ENCODE measurements at regions not wholly inside any gene's neighbourhood (a gene's known extent, or its start where the extent isn't known, plus 50 kb on each side); places are given as distances from the start of the nearest gene placed in this dataset.
"Not testable (repeated sequence)": the region's sequence is repeated elsewhere in the genome, so short reads cannot be mapped to it uniquely, and the experiment has no call there.

DNA sequence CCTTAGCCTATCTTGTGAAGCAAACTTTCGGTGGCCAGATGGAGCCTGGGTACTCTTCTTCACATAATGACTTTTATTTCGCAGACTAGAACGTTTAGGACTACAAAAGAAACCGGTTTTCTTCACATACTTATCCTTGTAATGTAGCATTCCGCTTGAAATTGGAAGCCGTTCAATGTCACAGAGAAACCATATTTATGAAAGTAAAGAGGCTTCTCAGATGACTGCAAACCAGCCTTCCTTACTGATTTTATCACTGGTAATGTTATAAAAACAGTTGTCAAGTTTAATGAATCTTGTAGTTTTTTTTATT lies 94.1 kb downstream of the PPIAL4G start:
- DNase-seq (ENCODE audit: low read depth) = no peak
- TF ChIP-seq, protein P1, sequence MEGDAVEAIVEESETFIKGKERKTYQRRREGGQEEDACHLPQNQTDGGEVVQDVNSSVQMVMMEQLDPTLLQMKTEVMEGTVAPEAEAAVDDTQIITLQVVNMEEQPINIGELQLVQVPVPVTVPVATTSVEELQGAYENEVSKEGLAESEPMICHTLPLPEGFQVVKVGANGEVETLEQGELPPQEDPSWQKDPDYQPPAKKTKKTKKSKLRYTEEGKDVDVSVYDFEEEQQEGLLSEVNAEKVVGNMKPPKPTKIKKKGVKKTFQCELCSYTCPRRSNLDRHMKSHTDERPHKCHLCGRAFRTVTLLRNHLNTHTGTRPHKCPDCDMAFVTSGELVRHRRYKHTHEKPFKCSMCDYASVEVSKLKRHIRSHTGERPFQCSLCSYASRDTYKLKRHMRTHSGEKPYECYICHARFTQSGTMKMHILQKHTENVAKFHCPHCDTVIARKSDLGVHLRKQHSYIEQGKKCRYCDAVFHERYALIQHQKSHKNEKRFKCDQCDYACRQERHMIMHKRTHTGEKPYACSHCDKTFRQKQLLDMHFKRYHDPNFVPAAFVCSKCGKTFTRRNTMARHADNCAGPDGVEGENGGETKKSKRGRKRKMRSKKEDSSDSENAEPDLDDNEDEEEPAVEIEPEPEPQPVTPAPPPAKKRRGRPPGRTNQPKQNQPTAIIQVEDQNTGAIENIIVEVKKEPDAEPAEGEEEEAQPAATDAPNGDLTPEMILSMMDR (IDR thresholded peaks at IDR 0.05; ENCODE audit: control insufficient read depth, insufficient read depth, low read depth, low read length, missing control alignments) = no peak
- peak overlapping the region; percentile 60 for H3K4me3 ChIP-seq (ENCODE audit: control insufficient read depth, low read depth, low read length)

DNA sequence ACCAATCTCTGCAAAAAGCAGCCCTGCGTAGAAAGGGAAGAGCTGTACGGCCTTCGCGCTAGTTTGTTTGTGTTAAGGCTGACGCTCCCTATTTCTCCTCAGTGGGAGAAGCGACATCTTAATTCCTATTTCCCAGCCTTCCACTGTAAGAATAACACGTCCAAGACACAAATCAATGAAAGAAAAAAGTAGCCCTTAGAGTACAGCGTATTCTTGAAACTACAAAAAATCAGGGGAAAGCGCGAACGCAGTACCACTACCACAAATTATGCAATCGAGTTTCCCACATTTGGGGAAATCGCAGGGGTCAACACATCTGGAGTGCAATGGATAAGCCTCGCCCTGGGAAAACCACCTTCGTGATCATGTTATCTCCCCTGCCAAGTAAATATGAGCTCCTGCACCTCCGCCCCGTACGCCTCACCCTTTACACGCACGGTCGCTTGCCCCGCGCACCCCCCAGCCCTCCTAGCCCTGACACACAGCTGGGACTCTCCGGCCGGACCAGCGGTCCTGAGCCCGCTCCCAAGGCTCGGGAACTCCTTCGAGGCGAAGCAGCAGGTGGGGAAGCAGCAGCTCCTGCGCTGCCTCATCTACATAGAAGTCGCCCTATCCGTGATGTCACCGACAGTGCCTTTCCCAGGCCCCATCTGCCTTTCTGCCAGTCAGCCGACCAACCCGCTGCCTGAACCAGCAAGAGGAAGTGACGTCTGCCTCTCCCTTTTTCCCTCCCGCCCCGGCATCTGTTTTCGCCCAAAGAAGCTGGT lies 94.7 kb downstream of the PPIAL4G start:
- H3K4me3 ChIP-seq (ENCODE audit: control insufficient read depth, low read depth, low read length) = peak overlapping the region; percentile 60
- TF ChIP-seq, protein P1 (IDR thresholded peaks at IDR 0.05; ENCODE audit: control insufficient read depth, insufficient read depth, low read depth, low read length, missing control alignments) = no peak

DNA sequence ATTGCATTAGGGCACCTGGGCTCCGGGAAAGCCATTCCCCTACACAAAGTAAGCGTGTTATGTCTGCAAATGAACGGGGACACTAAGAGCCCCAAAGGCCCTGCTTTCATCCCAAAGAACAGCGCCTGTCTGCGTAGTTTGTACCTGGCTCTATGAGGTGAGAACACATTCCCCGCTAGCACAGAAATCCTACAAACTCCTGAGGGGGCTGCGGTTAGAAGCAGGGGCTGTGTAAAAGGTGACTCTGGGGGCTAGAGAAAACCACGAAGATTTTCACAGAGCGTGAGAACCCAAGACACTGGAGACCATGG lies 95.2 kb downstream of the PPIAL4G start:
- H3K4me3 ChIP-seq (ENCODE audit: control insufficient read depth, low read depth, low read length); DNase-seq (ENCODE audit: low read depth): not testable (repeated sequence)

More for the DNA sequence above, 94.7 kb downstream of the PPIAL4G start:
- peak; percentile 43 for DNase-seq (ENCODE audit: low read depth)

DNA sequence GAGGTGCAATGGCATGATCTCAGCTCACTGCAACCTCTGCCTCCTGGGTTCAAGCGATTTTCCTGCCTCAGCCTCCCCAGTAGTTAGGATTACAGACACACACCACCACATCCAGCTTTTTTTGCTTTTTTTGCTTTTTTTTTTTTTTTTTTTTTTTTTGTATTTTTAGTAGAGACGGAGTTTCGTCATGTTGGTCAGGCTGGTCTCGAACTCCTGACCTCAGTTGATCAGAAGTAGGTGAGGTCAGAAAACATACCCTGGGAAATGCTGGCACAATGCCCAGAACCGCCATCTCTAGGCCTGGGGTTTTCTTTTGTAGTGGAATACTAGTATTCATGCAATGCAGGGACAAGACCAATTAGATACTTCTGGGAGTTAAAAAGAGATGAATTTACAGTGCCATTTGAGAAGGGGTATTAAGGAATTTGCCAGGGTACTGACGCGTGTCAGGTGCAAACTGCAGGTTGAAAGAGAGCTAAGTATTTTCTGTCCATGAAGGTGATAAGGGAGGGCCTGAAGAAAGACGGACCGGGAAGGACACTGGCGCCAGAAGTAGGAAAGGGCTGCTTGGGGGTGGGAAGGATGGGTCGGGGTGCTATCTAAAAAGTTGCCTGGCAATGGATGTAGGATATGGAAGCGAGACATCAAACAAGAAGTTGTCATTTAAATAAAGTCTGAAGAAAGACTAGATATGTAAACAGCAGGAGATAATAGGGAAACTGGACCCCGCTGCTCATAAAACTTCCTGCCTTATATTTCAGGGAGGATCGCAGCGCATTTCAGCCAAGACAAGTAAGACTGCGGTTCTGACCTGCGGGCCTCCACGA lies 95.8 kb downstream of the PPIAL4G start:
- H3K4me3 ChIP-seq (ENCODE audit: control insufficient read depth, low read depth, low read length) = not testable (repeated sequence)

DNA sequence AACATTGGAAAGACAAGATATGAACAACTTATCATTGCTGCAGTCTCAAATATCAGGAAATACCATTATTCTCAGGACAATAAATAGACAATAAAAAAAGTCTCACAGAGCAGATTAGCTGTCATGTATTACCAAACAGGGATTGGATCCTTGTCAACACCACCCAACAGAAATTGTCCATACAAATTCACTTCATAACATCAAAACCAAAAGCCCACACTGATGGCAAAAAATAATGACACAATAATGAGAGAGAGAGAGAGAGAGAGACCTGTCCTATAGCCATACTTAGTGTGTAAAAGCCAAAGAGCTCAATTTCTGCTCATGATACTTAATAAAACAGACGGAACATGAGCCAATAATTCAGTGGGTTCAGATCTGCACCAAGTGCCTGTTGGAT lies 96.5 kb downstream of the PPIAL4G start:
- H3K4me3 ChIP-seq (ENCODE audit: control insufficient read depth, low read depth, low read length) = no peak overlapping the region
- DNase-seq (ENCODE audit: low read depth) = no peak
- TF ChIP-seq, protein P1 (IDR thresholded peaks at IDR 0.05; ENCODE audit: control insufficient read depth, insufficient read depth, low read depth, low read length, missing control alignments) = no peak

More for the DNA sequence above, 95.8 kb downstream of the PPIAL4G start:
- DNase-seq (ENCODE audit: low read depth) = not testable (repeated sequence)

DNA sequence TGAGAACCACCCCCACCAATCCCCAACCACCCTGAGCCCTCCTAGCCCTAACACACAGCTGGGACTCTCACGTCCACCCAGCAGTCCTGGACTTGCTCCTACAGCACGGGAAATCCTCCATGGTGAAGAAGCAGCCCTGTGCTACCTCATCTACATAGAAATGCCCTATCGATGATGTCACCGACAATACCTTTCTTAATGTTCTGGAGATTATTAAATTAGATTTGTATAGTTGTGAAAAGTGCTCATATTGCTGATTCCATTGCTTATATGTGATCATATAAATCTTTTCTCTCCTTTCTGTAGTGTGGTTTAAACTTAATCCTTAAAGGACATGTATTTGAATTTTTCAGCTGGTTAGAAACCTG lies 97.1 kb downstream of the PPIAL4G start:
- DNase-seq (ENCODE audit: low read depth); H3K4me3 ChIP-seq (ENCODE audit: control insufficient read depth, low read depth, low read length): not testable (repeated sequence)

DNA sequence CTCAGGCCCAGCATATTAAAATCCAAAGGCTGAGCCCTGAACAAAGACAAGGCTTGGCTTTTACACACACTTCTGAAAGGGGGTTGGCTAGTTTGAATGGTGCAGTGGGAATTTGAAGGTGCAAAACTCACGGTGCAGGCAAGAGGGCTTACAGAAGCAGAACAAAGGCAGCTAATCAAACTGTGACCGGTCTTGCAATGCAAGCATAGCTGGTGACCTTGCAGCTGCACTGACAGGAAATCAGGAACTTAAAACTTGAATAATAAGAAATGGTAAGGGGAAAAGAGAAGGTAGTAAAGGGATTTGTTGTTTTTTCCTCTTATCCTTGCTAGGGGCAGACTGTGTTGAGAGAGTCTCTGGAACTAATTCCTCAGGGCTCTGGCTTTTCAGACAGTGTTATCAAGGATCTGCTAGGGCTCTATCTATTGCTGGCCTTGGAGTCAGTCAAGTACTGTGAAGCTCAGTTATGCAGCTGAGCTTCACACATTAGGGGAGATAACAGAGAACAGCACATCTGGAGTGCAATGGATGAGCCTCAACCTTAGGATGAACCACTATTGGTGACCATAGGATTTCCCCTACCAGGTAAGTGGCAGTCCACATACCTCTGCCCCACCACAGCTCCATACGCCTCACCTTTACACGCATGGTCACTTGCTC lies 97.6 kb downstream of the PPIAL4G start:
- TF ChIP-seq, protein P1 (IDR thresholded peaks at IDR 0.05; ENCODE audit: control insufficient read depth, insufficient read depth, low read depth, low read length, missing control alignments) = no peak
- H3K4me3 ChIP-seq (ENCODE audit: control insufficient read depth, low read depth, low read length) = no peak overlapping the region
- no peak for DNase-seq (ENCODE audit: low read depth)

DNA sequence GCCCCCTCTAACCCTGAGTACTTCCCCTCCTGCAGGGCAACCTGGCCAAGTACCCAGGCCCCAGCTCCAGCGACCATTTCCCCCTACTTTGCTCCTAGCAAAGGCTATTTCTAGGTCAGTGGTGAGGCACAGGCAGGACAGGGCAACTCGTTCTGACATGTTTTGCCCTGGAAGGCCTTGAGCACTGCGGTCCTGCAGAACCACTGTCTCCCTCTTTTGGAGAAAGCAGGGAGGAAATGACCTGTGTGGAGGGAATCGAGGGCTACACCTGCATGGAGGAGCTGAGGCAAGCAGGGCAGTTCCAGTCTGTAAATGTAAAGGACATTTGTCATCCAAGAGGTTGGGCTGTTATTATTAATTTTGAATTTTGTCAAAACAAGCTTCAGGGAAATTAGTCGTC lies 99.1 kb downstream of the PPIAL4G start:
- H3K4me3 ChIP-seq (ENCODE audit: control insufficient read depth, low read depth, low read length) = no peak overlapping the region
- TF ChIP-seq, protein P1 (IDR thresholded peaks at IDR 0.05; ENCODE audit: control insufficient read depth, insufficient read depth, low read depth, low read length, missing control alignments) = no peak
- DNase-seq (ENCODE audit: low read depth) = no peak

Measured in AG09309 (cell line).